Stimulated activated naive CD8-positive, alpha-beta T cell treated with anti-CD3 and anti-CD28 coated beads, Interleukin-15, amount 100 ng/mL, for 72 hours (primary cell): ENCODE measurements at regions not wholly inside any gene's neighbourhood (a gene's known extent, or its start where the extent isn't known, plus 50 kb on each side); places are given as distances from the start of the nearest gene placed in this dataset.

ENCODE experiments used
- ATAC-seq: fragments of 150-1000 bp; cut with Tn5 transposase; 2 replicates; pipeline ENCODE4 v1.10.0; 2021; ENCODE audit warnings: mild to moderate bottlenecking, moderate library complexity
- DNase-seq, 2 donors: peaks; one replicate each; pipeline ENCODE4 v3.0.0; 2021 to 2022
- H3K27ac Mint-ChIP-seq, 2 donors: one replicate each; pipeline ENCODE4 v1.8.0; 2022; ENCODE audit warnings: mild to moderate bottlenecking in 2 of 2, mixed read lengths in 2 of 2, moderate library complexity in 2 of 2
- H3K27me3 Mint-ChIP-seq: one replicate; pipeline ENCODE4 v1.8.0; 2022; ENCODE audit warnings: mixed read lengths
- H3K4me1 Mint-ChIP-seq: one replicate; pipeline ENCODE4 v1.8.0; 2022; ENCODE audit warnings: mild to moderate bottlenecking, mixed read lengths
- H3K4me3 Mint-ChIP-seq, 2 donors: one replicate each; pipeline ENCODE4 v1.8.0; 2022; ENCODE audit warnings: mild to moderate bottlenecking in 2 of 2, mixed read lengths in 2 of 2, moderate library complexity in 1 of 2
- H3K9me3 Mint-ChIP-seq, 2 donors: one replicate each; pipeline ENCODE4 v1.8.0; 2022; ENCODE audit warnings: mixed read lengths in 2 of 2

- no peaks in the 10 kb centered on the region for H3K9me3 Mint-ChIP-seq
- H3K4me1 Mint-ChIP-seq: peaks cover 4% of the 10 kb centered on the region
- peaks cover 15% of the 10 kb centered on the region for H3K27me3 Mint-ChIP-seq
- H3K4me3 Mint-ChIP-seq: no peak overlapping the region
- DNase-seq (no peak), ATAC-seq (no peak)
- H3K27ac Mint-ChIP-seq: no peak overlapping the region
Observed at GRCh38 chr10:91017198-91017597, 96.3 kb upstream of the ANKRD1 start.

GRCh38 chr10:91021901-91022300, 101.0 kb upstream of the ANKRD1 start:
- no peak overlapping the region for H3K4me3 Mint-ChIP-seq
- peaks cover 4 to 14% of the 10 kb centered on the region in 2 donors for H3K9me3 Mint-ChIP-seq
- H3K27ac Mint-ChIP-seq: no peak overlapping the region
- H3K27me3 Mint-ChIP-seq: no peaks in the 10 kb centered on the region
- ATAC-seq: no peak
- no peak for DNase-seq
- no peaks in the 10 kb centered on the region for H3K4me1 Mint-ChIP-seq

DNA sequence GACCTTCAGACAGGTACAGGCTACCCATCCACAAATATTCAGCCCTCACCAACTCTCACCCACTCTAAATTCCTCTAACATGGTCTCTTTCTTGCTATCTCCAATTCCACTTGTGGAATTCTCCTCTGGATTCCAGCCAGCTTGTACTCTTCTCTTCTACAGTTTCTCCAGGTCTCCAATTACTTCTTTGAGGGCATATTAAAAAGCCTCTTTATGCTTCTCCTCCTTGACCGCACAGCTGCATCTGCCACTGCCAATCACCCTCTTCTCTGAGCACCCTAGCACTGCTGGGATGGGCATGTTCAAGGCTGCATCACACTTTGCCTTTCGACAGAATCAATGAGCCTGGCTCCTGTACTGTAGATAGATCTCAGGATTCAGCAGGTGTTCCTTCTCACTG, 101.5 kb upstream of the ANKRD1 start:
- Mint-ChIP-seq H3K27ac (peak overlapping the region in 1 of 2 donors; percentile 1), H3K27me3 (no peaks in the 10 kb centered on the region), H3K4me3 (no peak overlapping the region), H3K9me3 (peaks cover 4 to 18% of the 10 kb centered on the region in 2 donors), H3K4me1 (no peaks in the 10 kb centered on the region)
- DNase-seq (no peak), ATAC-seq (no peak)

DNA sequence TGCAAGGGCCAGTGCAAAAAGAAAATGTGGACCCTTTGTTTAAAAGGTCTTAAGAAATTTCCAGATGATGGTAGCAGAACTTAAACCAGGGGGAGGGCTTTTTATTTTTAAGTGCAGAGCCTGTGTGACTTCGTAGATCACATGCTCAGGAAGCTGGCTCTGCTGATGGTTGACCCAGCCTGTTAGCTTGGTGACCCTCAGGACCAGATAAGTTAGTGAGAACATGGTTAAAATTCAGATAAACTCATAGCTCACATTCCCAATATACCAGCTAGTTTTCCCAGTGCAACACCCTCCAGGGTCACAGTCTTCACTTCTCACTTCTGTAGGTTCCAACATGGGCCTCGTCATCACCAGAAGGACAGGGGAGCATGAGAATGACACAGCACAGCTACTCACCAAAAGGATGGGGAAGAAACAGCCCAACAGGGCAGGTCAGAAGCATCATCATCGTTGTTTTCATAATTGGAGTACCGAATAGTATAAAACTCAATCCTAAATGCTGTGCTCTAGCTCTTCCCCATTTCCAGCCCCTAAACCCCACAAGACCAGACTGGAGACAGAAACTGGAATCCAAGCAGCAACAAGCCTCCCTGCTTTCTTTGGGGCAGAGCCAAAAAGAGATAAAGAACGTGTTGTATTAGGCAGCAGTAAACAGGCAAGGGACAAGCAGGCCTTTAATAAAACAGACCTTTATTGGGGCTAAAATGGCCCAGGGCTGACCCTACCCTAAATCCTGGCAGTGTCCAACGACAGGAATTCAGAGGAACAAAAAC, 102.2 kb upstream of the ANKRD1 start:
- H3K4me3 Mint-ChIP-seq: no peak overlapping the region
- H3K27ac Mint-ChIP-seq: no peak overlapping the region
- H3K27me3 Mint-ChIP-seq: no peaks in the 10 kb centered on the region
- ATAC-seq: no peak
- peaks cover 4 to 18% of the 10 kb centered on the region in 2 donors for H3K9me3 Mint-ChIP-seq
- DNase-seq: no peak
- H3K4me1 Mint-ChIP-seq: no peaks in the 10 kb centered on the region

- Mint-ChIP-seq H3K4me3 (no peak overlapping the region), H3K27ac (no peak overlapping the region), H3K9me3 (peaks cover 4 to 18% of the 10 kb centered on the region in 2 donors), H3K27me3 (no peaks in the 10 kb centered on the region), H3K4me1 (no peaks in the 10 kb centered on the region)
- DNase-seq (no peak), ATAC-seq (no peak)
Observed at GRCh38 chr10:91023700-91024398, 103.0 kb upstream of the ANKRD1 start.

GRCh38 chr10:91024541-91024940, 103.7 kb upstream of the ANKRD1 start:
- Mint-ChIP-seq H3K4me3 (no peak overlapping the region), H3K27ac (no peak overlapping the region), H3K9me3 (peaks cover 4 to 18% of the 10 kb centered on the region in 2 donors), H3K4me1 (no peaks in the 10 kb centered on the region), H3K27me3 (no peaks in the 10 kb centered on the region)
- no peak for ATAC-seq
- DNase-seq: no peak

DNA sequence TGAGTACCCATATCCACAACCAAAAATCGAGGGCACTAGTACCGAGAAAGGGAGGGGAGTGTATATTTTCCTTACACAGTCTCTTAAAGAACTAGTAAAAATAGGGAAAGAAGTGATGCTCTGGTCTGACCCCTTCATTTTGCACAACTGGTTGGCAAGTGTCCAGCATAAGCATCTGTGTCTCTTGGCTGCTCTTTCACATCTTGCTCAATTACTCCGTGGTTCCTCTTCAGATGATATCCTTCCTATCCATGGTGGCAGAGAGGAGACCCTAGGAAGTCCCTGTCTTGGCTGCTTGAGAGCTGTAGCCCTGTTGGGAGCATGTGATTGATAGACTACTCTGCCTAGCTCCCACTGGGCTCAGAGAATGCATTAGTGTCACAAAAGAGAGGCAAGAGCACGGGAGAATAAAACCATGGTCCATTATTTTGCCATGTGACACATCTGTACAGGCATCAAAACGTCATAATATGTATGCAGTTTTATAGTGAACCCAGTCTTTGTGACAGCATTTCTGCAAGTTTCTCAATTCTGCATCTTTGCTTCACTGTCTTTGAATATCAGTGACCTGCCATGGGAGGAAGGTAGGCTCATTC, 111.8 kb upstream of the ANKRD1 start:
- H3K4me3 Mint-ChIP-seq: no peak overlapping the region
- H3K27ac Mint-ChIP-seq: no peak overlapping the region
- H3K9me3 Mint-ChIP-seq: peaks cover 5 to 7% of the 10 kb centered on the region in 2 donors
- H3K27me3 Mint-ChIP-seq: no peaks in the 10 kb centered on the region
- peaks cover 25% of the 10 kb centered on the region for H3K4me1 Mint-ChIP-seq
- DNase-seq (no peak), ATAC-seq (no peak)

- no peak for ATAC-seq
- H3K4me3 Mint-ChIP-seq: no peak overlapping the region
- H3K4me1 Mint-ChIP-seq: peaks cover 25% of the 10 kb centered on the region
- peaks cover 5 to 7% of the 10 kb centered on the region in 2 donors for H3K9me3 Mint-ChIP-seq
- no peak for DNase-seq
- no peaks in the 10 kb centered on the region for H3K27me3 Mint-ChIP-seq
- no peak overlapping the region for H3K27ac Mint-ChIP-seq
Observed at GRCh38 chr10:91033324-91033950, 112.5 kb upstream of the ANKRD1 start.

DNA sequence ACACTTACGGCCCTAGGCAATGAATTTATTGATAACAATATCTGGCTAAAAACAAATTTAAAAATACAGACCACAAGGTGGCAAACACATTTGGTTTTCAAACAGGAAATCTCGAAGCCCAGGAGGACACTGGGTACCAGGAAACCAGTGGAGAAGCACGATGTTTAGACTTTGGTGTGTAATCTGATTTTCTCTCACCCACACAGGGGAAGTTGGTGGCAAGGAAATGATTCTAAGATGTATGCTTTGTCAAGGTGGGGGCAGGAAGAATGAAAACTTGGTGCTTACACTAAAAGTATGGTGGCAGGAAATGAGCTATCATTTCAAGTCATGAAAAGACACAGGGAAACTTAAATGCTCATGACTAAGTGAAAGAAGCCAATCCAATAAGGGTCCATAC, 113.2 kb upstream of the ANKRD1 start:
- H3K27ac Mint-ChIP-seq: no peak overlapping the region
- peaks cover 5 to 7% of the 10 kb centered on the region in 2 donors for H3K9me3 Mint-ChIP-seq
- peak; percentile 92 for ATAC-seq
- H3K27me3 Mint-ChIP-seq: no peaks in the 10 kb centered on the region
- DNase-seq: peak; percentile 3 to 16
- H3K4me3 Mint-ChIP-seq: peak overlapping the region; percentile 41 to 43
- peaks cover 25% of the 10 kb centered on the region for H3K4me1 Mint-ChIP-seq

GRCh38 chr10:91034494-91035159, 113.7 kb upstream of the ANKRD1 start:
- Mint-ChIP-seq H3K4me1 (peaks cover 25% of the 10 kb centered on the region), H3K27me3 (no peaks in the 10 kb centered on the region), H3K27ac (peak overlapping the region; percentile 30 to 83), H3K4me3 (peak overlapping the region; percentile 41 to 43), H3K9me3 (peaks cover 5 to 7% of the 10 kb centered on the region in 2 donors)
- DNase-seq (no peak), ATAC-seq (no peak)

DNA sequence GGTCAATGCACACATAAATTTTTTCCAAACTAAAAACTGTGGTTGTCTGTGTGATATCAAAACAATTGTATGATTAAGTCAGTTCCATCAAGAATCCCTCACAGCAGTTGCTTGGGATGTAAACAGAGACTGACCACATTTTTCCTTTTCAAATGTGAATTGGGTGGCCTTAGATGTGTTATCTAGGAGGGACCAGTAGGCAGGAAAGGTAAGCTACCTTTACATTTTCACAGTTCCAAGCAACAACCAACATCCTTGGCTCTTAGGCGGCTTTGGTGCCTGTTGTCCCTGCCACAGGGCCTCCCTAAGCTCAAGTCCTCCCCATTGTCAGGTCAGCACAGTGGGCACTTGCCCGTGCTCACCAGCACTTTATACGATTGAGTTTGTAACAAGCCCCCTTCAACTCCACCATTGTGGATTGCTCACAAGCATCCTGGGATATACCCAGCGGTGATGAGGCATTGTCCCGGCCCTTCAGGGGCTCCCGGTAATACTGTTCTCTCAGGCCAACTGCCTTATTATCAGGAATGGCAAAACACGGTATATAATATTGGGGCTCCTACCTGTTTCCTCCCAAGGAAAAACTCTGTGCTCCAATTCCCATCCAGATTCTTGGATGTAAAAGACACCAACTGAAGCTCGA, 114.9 kb upstream of the ANKRD1 start:
- ATAC-seq (no peak), DNase-seq (no peak)
- no peaks in the 10 kb centered on the region for H3K27me3 Mint-ChIP-seq
- peaks cover 5 to 7% of the 10 kb centered on the region in 2 donors for H3K9me3 Mint-ChIP-seq
- H3K4me1 Mint-ChIP-seq: peaks cover 25% of the 10 kb centered on the region
- H3K4me3 Mint-ChIP-seq: no peak overlapping the region
- no peak overlapping the region for H3K27ac Mint-ChIP-seq

DNA sequence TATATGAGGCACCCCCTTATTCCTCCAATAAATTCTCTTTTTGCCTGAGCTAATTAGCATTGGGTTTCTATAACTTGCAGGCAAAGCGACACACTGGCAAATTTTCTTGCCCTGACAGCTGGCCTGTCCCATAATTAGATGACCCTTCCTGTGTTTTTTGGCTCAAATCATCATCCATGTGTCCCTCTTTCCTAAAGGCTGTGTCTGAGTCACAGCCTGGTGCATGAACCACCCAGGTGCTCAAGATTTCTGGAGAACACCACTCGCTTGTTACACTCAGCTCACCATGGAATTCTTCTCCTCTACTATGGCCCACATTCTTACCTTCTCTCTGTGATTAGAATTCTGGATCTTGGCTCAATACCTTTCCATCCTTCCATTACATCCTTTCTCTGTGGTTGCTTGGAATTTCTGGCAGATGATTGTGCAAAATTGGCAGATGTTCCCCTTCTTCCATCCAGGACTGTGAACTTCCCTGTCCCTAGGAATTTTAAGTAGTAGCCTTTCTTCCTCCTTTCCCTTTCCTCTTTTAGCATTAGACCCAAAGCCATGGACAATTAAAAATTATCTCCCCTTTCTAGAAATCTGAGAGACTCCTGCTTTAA, 116.0 kb upstream of the ANKRD1 start:
- Mint-ChIP-seq H3K4me1 (peaks cover 21% of the 10 kb centered on the region), H3K9me3 (peaks cover 5 to 7% of the 10 kb centered on the region in 2 donors), H3K27ac (no peak overlapping the region), H3K4me3 (no peak overlapping the region), H3K27me3 (no peaks in the 10 kb centered on the region)
- DNase-seq (no peak), ATAC-seq (no peak)

- H3K9me3 Mint-ChIP-seq: peaks cover 5 to 6% of the 10 kb centered on the region in 2 donors
- no peak for DNase-seq
- H3K27me3 Mint-ChIP-seq: no peaks in the 10 kb centered on the region
- peaks cover 13% of the 10 kb centered on the region for H3K4me1 Mint-ChIP-seq
- ATAC-seq: no peak
- no peak overlapping the region for H3K27ac Mint-ChIP-seq
- H3K4me3 Mint-ChIP-seq: no peak overlapping the region
Observed at GRCh38 chr10:91038971-91039370, 118.1 kb upstream of the ANKRD1 start.

DNA sequence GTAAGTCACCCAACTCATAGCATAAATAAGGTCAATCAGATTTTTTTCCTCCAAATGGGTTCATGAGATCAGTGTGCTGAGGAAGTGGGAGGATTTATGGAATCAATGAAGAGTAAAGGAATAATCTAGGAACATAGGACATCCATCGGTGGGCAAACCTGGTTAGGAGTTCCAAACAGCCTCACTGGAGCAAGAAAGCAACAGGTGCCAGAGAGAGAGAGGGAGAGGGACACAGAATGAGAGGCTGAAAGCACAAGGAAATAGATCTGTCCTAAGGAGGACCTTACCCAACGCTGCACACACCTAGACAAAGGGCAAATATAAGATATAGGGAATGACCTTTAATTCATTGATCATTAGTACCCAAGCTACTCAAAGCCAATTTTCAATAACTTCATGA, 119.5 kb upstream of the ANKRD1 start:
- ATAC-seq: no peak
- Mint-ChIP-seq H3K4me1 (no peaks in the 10 kb centered on the region), H3K9me3 (no peaks in the 10 kb centered on the region), H3K27me3 (no peaks in the 10 kb centered on the region), H3K27ac (no peak overlapping the region), H3K4me3 (no peak overlapping the region)
- no peak for DNase-seq
